ENCODE measurements at regions not wholly inside any gene's neighbourhood (a gene's known extent, or its start where the extent isn't known, plus 50 kb on each side); places are given as distances from the start of the nearest gene placed in this dataset.
"Not testable (repeated sequence)": the region's sequence is repeated elsewhere in the genome, so short reads cannot be mapped to it uniquely, and the experiment has no call there.

- Histone ChIP-seq H3K4me3 (no peak overlapping the region), H3K36me3 (replicated peaks in 1 of 2; ENCODE audit: insufficient read depth in 1 of 2, low read depth in 2 of 2) (no peaks in the 10 kb centered on the region), H3K4me1 (no peaks in the 10 kb centered on the region), H3K27ac (no peak overlapping the region), H3K9me3 (no peaks in the 10 kb centered on the region), H3K27me3 (no peaks in the 10 kb centered on the region)
- DNase-seq (no peak), ATAC-seq (no peak)
- 83 to 100% methylated on average over 1 of the region's 1 CpG for WGBS, 2 donors
- TF ChIP-seq CTCF (IDR thresholded peaks at IDR 0.05) = no peak
- intact Hi-C loops (cut with DNase I) = no loop called here
Observed at GRCh38 chr4:77286906-77287305, 129.9 kb downstream of the CCNG2 start.

GRCh38 chr4:77293426-77293825 lies 136.4 kb downstream of the CCNG2 start:
- Histone ChIP-seq H3K4me3 (no peak overlapping the region), H3K36me3 (replicated peaks in 1 of 2; ENCODE audit: insufficient read depth in 1 of 2, low read depth in 2 of 2) (no peaks in the 10 kb centered on the region), H3K4me1 (no peaks in the 10 kb centered on the region), H3K27ac (no peak overlapping the region), H3K27me3 (no peaks in the 10 kb centered on the region), H3K9me3 (no peaks in the 10 kb centered on the region)
- DNase-seq (no peak), ATAC-seq (no peak)
- no peak for TF ChIP-seq POLR2A (IDR thresholded peaks at IDR 0.05)
- TF ChIP-seq CTCF (IDR thresholded peaks at IDR 0.05) = no peak
- intact Hi-C loops (cut with DNase I) = no loop called here

GRCh38 chr4:77300996-77301395 lies 144.0 kb downstream of the CCNG2 start:
- ATAC-seq; H3K36me3 ChIP-seq (replicated peaks in 1 of 2; ENCODE audit: insufficient read depth in 1 of 2, low read depth in 2 of 2); H3K9me3 ChIP-seq; H3K27me3 ChIP-seq; H3K4me3 ChIP-seq; intact Hi-C loops (cut with DNase I); H3K4me1 ChIP-seq; H3K27ac ChIP-seq: not testable (repeated sequence)
- WGBS, 2 donors = 38 to 54% methylated on average over 3 of the region's 3 CpGs
- DNase-seq = peak in 3 of 4 donors; percentile 28 to 79 (median 55)

- no peak overlapping the region for H3K27ac ChIP-seq
- TF ChIP-seq POLR2A (IDR thresholded peaks at IDR 0.05) (no peak), CTCF (IDR thresholded peaks at IDR 0.05) (peak in 1 of 7 experiments; percentile 1)
- no peak overlapping the region for H3K4me3 ChIP-seq
- WGBS, 2 donors = 16 to 28% methylated on average over 2 of the region's 2 CpGs
- no peaks in the 10 kb centered on the region for H3K27me3 ChIP-seq
- no peaks in the 10 kb centered on the region for H3K36me3 ChIP-seq (replicated peaks in 1 of 2; ENCODE audit: insufficient read depth in 1 of 2, low read depth in 2 of 2)
- H3K4me1 ChIP-seq = peaks cover 7% of the 10 kb centered on the region
- no peaks in the 10 kb centered on the region for H3K9me3 ChIP-seq
- intact Hi-C loops (cut with DNase I) = no loop called here
- DNase-seq = no peak
- no peak for ATAC-seq
Observed at GRCh38 chr4:77305766-77306165, 148.8 kb downstream of the CCNG2 start.

- ATAC-seq (no peak), DNase-seq (peak in 2 of 4 donors; percentile 59 to 60)
- 22 to 37% methylated on average over 2 of the region's 2 CpGs for WGBS, 2 donors
- TF ChIP-seq CTCF (IDR thresholded peaks at IDR 0.05) (no peak), POLR2A (IDR thresholded peaks at IDR 0.05) (no peak)
- no peaks in the 10 kb centered on the region for H3K36me3 ChIP-seq (replicated peaks in 1 of 2; ENCODE audit: insufficient read depth in 1 of 2, low read depth in 2 of 2)
- H3K4me3 ChIP-seq = no peak overlapping the region
- no peaks in the 10 kb centered on the region for H3K9me3 ChIP-seq
- H3K27ac ChIP-seq = peak overlapping the region in 1 of 4 donors; percentile 18
- H3K4me1 ChIP-seq = peaks cover 7% of the 10 kb centered on the region
- H3K27me3 ChIP-seq = no peaks in the 10 kb centered on the region
- intact Hi-C loops (cut with DNase I) = no loop called here
Observed at GRCh38 chr4:77306496-77306895, 149.5 kb downstream of the CCNG2 start.
